WTC11 (cell line): ENCODE measurements at regions not wholly inside any gene's neighbourhood (a gene's known extent, or its start where the extent isn't known, plus 50 kb on each side); places are given as distances from the start of the nearest gene placed in this dataset.

Experiments
- ATF3 ChIP-seq: sonication (generic); formaldehyde crosslinking; conservative IDR thresholded peaks from 2 replicates; pipeline ENCODE4 v1.8.1; 2022; ENCODE audit warnings: mild to moderate bottlenecking, missing genetic modification reagents
- CTCF ChIP-seq: fragments of 200-600 bp; IDR thresholded peaks from 2 replicates; pipeline ENCODE4 v1.8.0; 2022; ENCODE audit warnings: antibody characterized with exemption
- EMX1 ChIP-seq: fragments of 250-450 bp; sonication (Bioruptor Pico); IDR thresholded peaks from 2 replicates; pipeline ENCODE4 v1.8.0; 2021; ENCODE audit warnings: mild to moderate bottlenecking
- IRF2 ChIP-seq: sonication (generic); formaldehyde crosslinking; IDR thresholded peaks from 2 replicates; pipeline ENCODE4 v1.8.0; 2022; ENCODE audit warnings: low read depth, missing genetic modification reagents, borderline replicate concordance

GRCh38 chr1:30632481-30632880, 90.9 kb downstream of the MATN1 start:
- TF ChIP-seq IRF2 (no peak), EMX1 (CRISPR knock-in tag) (no peak), CTCF (no peak), ATF3 (CRISPR knock-in tag) (no peak)
